Activated CD4-positive, CD25-positive, alpha-beta regulatory T cell treated with anti-CD3 and anti-CD28 coated beads, Interleukin-2, amount 50 U/mL, for 72 hours (primary cell): ENCODE measurements at regions not wholly inside any gene's neighbourhood (a gene's known extent, or its start where the extent isn't known, plus 50 kb on each side); places are given as distances from the start of the nearest gene placed in this dataset.
"Not testable (repeated sequence)": the region's sequence is repeated elsewhere in the genome, so short reads cannot be mapped to it uniquely, and the experiment has no call there.

ENCODE experiments used
- DNase-seq: peaks from one replicate; pipeline ENCODE4 v3.0.0; 2021

GRCh38 chr11:28858076-28858475 is 749.9 kb downstream of the METTL15 start:
- DNase-seq, result no peak

- no peak for DNase-seq
These were observed 740.9 kb downstream of the METTL15 start for GRCh38 chr11:28849053-28849452.

- DNase-seq, result no peak
These were observed 734.5 kb downstream of the METTL15 start for GRCh38 chr11:28842716-28843115.

GRCh38 chr11:28838741-28839140 is 730.6 kb downstream of the METTL15 start:
- no peak for DNase-seq

GRCh38 chr11:28837599-28837998 is 729.4 kb downstream of the METTL15 start:
- no peak for DNase-seq

- DNase-seq, result no peak
These were observed 728.3 kb downstream of the METTL15 start for GRCh38 chr11:28836285-28837081.

- DNase-seq, result no peak
These were observed 727.6 kb downstream of the METTL15 start for GRCh38 chr11:28835790-28836189.

GRCh38 chr11:28835317-28835716 is 727.1 kb downstream of the METTL15 start:
- no peak for DNase-seq

- DNase-seq, result no peak
These were observed 726.7 kb downstream of the METTL15 start for GRCh38 chr11:28834877-28835276.

- no peak for DNase-seq
These were observed 725.5 kb downstream of the METTL15 start for GRCh38 chr11:28833670-28834069.

- DNase-seq, result no peak
These were observed 725.0 kb downstream of the METTL15 start for GRCh38 chr11:28833169-28833568.

- no peak for DNase-seq
These were observed 718.6 kb downstream of the METTL15 start for GRCh38 chr11:28826807-28827206.

- DNase-seq, result no peak
These were observed 714.4 kb downstream of the METTL15 start for GRCh38 chr11:28822576-28822975.

GRCh38 chr11:28820296-28820989 is 712.3 kb downstream of the METTL15 start:
- no peak for DNase-seq

- no peak for DNase-seq
These were observed 711.6 kb downstream of the METTL15 start for GRCh38 chr11:28819741-28820140.

- DNase-seq, result no peak
These were observed 706.9 kb downstream of the METTL15 start for GRCh38 chr11:28815110-28815509.

- DNase-seq, result no peak
These were observed 700.6 kb downstream of the METTL15 start for GRCh38 chr11:28808771-28809170.

- no peak for DNase-seq
These were observed 691.1 kb downstream of the METTL15 start for GRCh38 chr11:28799316-28799715.

- no peak for DNase-seq
These were observed 690.1 kb downstream of the METTL15 start for GRCh38 chr11:28798286-28798685.

- no peak for DNase-seq
These were observed 689.3 kb downstream of the METTL15 start for GRCh38 chr11:28797536-28797935.

GRCh38 chr11:28794405-28794804 is 686.2 kb downstream of the METTL15 start:
- no peak for DNase-seq

GRCh38 chr11:28793282-28793738 is 685.1 kb downstream of the METTL15 start:
- DNase-seq, result no peak

GRCh38 chr11:28792856-28793255 is 684.7 kb downstream of the METTL15 start:
- DNase-seq, result no peak

- not testable (repeated sequence) for DNase-seq
These were observed 679.7 kb downstream of the METTL15 start for GRCh38 chr11:28787897-28788296.
